Gastroesophageal sphincter (tissue), 3 donors: ENCODE measurements at regions not wholly inside any gene's neighbourhood (a gene's known extent, or its start where the extent isn't known, plus 50 kb on each side); places are given as distances from the start of the nearest gene placed in this dataset.

Experiments used
- CTCF ChIP-seq, 4 experiments: fragments of 200-600 bp in 2 of 4; fragments of 450-650 bp in 2 of 4; sonication (generic) in 1 of 4; IDR thresholded peaks; one replicate each; pipeline ENCODE4 v1.5.1; 2017 to 2019; ENCODE audit warnings: antibody characterized with exemption in 4 of 4, mild to moderate bottlenecking in 2 of 4, moderate library complexity in 2 of 4
- EP300 ChIP-seq: sonication (generic); formaldehyde crosslinking; IDR thresholded peaks from one replicate; pipeline ENCODE4 v1.6.1; 2017; ENCODE audit warnings: antibody characterized with exemption, mild to moderate bottlenecking
- POLR2A ChIP-seq, 2 donors: fragments of 450-650 bp; IDR thresholded peaks; one replicate each; pipeline ENCODE4 v1.6.1; 2017; ENCODE audit warnings: antibody characterized with exemption in 2 of 2, mild to moderate bottlenecking in 2 of 2, moderate library complexity in 1 of 2
- POLR2AphosphoS5 ChIP-seq: sonication (generic); formaldehyde crosslinking; IDR thresholded peaks from one replicate; pipeline ENCODE4 v1.6.1; 2017; ENCODE audit warnings: antibody characterized with exemption

- TF ChIP-seq CTCF (IDR thresholded peaks at IDR 0.05), result no peak
- TF ChIP-seq POLR2AphosphoS5, result no peak
- no peak for TF ChIP-seq EP300
- TF ChIP-seq POLR2A (IDR thresholded peaks at IDR 0.05), result no peak
Observed at GRCh38 chr3:29201604-29202003, 79.3 kb upstream of the RBMS3 start.
